SU-DHL-6 (cell line): ENCODE measurements at regions not wholly inside any gene's neighbourhood (a gene's known extent, or its start where the extent isn't known, plus 50 kb on each side); places are given as distances from the start of the nearest gene placed in this dataset.

Experiments used
- CTCF ChIP-seq: fragments of 200-600 bp; sonication (generic); IDR thresholded peaks from one replicate; pipeline ENCODE4 v1.5.1; 2017; ENCODE audit warnings: antibody characterized with exemption, mild to moderate bottlenecking, low read length, moderate library complexity; ENCODE audit not compliant: insufficient read depth, poor library complexity, severe bottlenecking
- EZH2phosphoT487 ChIP-seq: fragments of 200-600 bp; sonication (generic), shearing (Covaris generic); conservative IDR thresholded peaks from 2 replicates; pipeline ENCODE4 v1.6.1; 2018; ENCODE audit warnings: mild to moderate bottlenecking, antibody characterized with exemption, low read length, moderate library complexity, mixed read lengths

GRCh38 chr15:62781081-62781497 is 261.5 kb upstream of the TPM1 start:
- no peak for TF ChIP-seq CTCF
- no peak for TF ChIP-seq EZH2phosphoT487
